GM12878 (cell line): ENCODE measurements at regions not wholly inside any gene's neighbourhood (a gene's known extent, or its start where the extent isn't known, plus 50 kb on each side); places are given as distances from the start of the nearest gene placed in this dataset.

Experiments
- ATAC-seq: fragments of 200-7000 bp; cut with Tn5 transposase; 3 replicates; pipeline ENCODE4 v1.9.1; 2020; ENCODE audit warnings: mild to moderate bottlenecking, moderate library complexity
- BruUV-seq: library from RNA; stranded (reverse); fragments of 400-500 nt; replicated peaks from 2 replicates; lab custom pipeline; 2021; lab: Mats Ljungman, UMichigan
- CTCF ChIA-PET: fragments of 300-600 bp; sonication (Branson Sonifier 250); formaldehyde crosslinking; extraction: SDS; loops from one replicate; lab custom pipeline; 2021; ENCODE audit warnings: inconsistent platforms; lab: Yijun Ruan, JAX
- POLR2A ChIA-PET: fragments of 350-600 bp; formaldehyde crosslinking; extraction: SDS; loops from one replicate; lab custom pipeline; 2021; ENCODE audit warnings: inconsistent platforms; lab: Charles Lee
- RAD21 ChIA-PET: fragments of 300-600 bp; sonication (Branson Sonifier 250); formaldehyde crosslinking; loops from one replicate; lab custom pipeline; 2023; ENCODE audit warnings: antibody characterized with exemption; ENCODE audit not compliant: unreplicated experiment; lab: Charles Lee
- SMC1A ChIA-PET: fragments of 300-600 bp; sonication (Branson Sonifier 250); formaldehyde crosslinking; loops from one replicate; lab custom pipeline; 2023; ENCODE audit not compliant: unreplicated experiment, uncharacterized antibody; lab: Charles Lee
- DNase-seq: peaks from one replicate; pipeline ENCODE4 v3.0.0-alpha.2; 2011; ENCODE audit warnings: low read depth, low spot score
- FAIRE-seq: peaks from 3 replicates; lab custom pipeline; 2011; peaks lifted over from hg19 to GRCh38; lab: Jason Lieb, UNC
- H2AFZ ChIP-seq: 2 replicates; pipeline ENCODE4 v1.6.0; 2011; ENCODE audit warnings: low read depth, low read length, control low read depth; ENCODE audit not compliant: control insufficient read depth
- H3K27ac ChIP-seq: 2 replicates; pipeline ENCODE4 v1.5.1; 2011; ENCODE audit warnings: control low read depth; ENCODE audit not compliant: control insufficient read depth, insufficient read depth
- H3K27me3 ChIP-seq, 2 experiments: replicated peaks in 1 of 2; 2 replicates each; pipeline versions ENCODE4 v1.6.0 to v1.6.1; 2011; ENCODE audit warnings: low read length in 1 of 2; ENCODE audit not compliant: control insufficient read depth in 2 of 2, insufficient read depth in 2 of 2
- H3K36me3 ChIP-seq, 2 experiments: 2 replicates each; pipeline ENCODE4 v1.5.1; 2011; ENCODE audit warnings: low read length in 1 of 2; ENCODE audit not compliant: control insufficient read depth in 2 of 2, insufficient read depth in 2 of 2
- H3K4me1 ChIP-seq: 2 replicates; pipeline ENCODE4 v1.6.1; 2011; ENCODE audit warnings: mild to moderate bottlenecking, low read length, moderate library complexity, mixed read lengths; ENCODE audit not compliant: control insufficient read depth, insufficient read depth
- H3K4me2 ChIP-seq: 2 replicates; pipeline ENCODE4 v1.6.0; 2011; ENCODE audit warnings: control low read depth; ENCODE audit not compliant: control insufficient read depth, insufficient read depth
- H3K4me3 ChIP-seq: fragments of 200-600 bp; sonication (generic); 2 replicates; pipeline ENCODE4 v1.5.1; 2016
- H3K79me2 ChIP-seq: 2 replicates; pipeline ENCODE4 v1.6.0; 2011; ENCODE audit warnings: low read length; ENCODE audit not compliant: control insufficient read depth, insufficient read depth
- H3K9ac ChIP-seq: 2 replicates; pipeline ENCODE4 v1.8.0; 2011; ENCODE audit warnings: low read length, control low read depth, mixed read lengths; ENCODE audit not compliant: control insufficient read depth, insufficient read depth
- H3K9me3 ChIP-seq: replicated peaks from 3 replicates; pipeline ENCODE4 v1.5.1; 2011; ENCODE audit warnings: mild to moderate bottlenecking, low read length; ENCODE audit not compliant: control insufficient read depth, insufficient read depth
- H4K20me1 ChIP-seq: 2 replicates; pipeline ENCODE4 v1.6.0; 2011; ENCODE audit not compliant: control insufficient read depth, insufficient read depth
- CBX5 ChIP-seq: sonication (generic); IDR thresholded peaks from 2 replicates; pipeline ENCODE4 v1.6.1; 2016; ENCODE audit warnings: low read depth, moderate library complexity, mild to moderate bottlenecking, inconsistent platforms
- CEBPZ ChIP-seq: fragments of 150-350 bp; IDR thresholded peaks from 2 replicates; pipeline ENCODE4 v1.6.1; 2016; ENCODE audit warnings: low read depth, low read length
- DPF2 ChIP-seq: fragments of 450-650 bp; IDR thresholded peaks from 2 replicates; pipeline ENCODE4 v1.6.1; 2017; ENCODE audit warnings: mild to moderate bottlenecking
- EZH2 ChIP-seq: IDR thresholded peaks from 2 replicates; pipeline ENCODE4 v1.6.1; 2012; ENCODE audit warnings: low read depth, mild to moderate bottlenecking, control low read depth, inconsistent platforms, low read length, borderline replicate concordance; ENCODE audit not compliant: control insufficient read depth
- GABPA ChIP-seq: IDR thresholded peaks from 2 replicates; pipeline ENCODE4 v1.6.1; 2014; ENCODE audit warnings: antibody characterized with exemption, low read depth, mild to moderate bottlenecking, inconsistent platforms
- GATAD2B ChIP-seq: fragments of 450-650 bp; conservative IDR thresholded peaks from 2 replicates; pipeline ENCODE4 v1.6.1; 2017; ENCODE audit warnings: low read depth, mild to moderate bottlenecking, moderate library complexity
- HDAC6 ChIP-seq: fragments of 200-600 bp; sonication (generic); IDR thresholded peaks from one replicate; pipeline ENCODE4 v1.8.0; 2017; ENCODE audit warnings: antibody characterized with exemption; ENCODE audit not compliant: unreplicated experiment
- MAX ChIP-seq: IDR thresholded peaks from 2 replicates; pipeline ENCODE4 v1.6.1; 2012; ENCODE audit warnings: low read depth, low read length, improper control_type of control experiment
- MYC ChIP-seq: IDR thresholded peaks from 2 replicates; pipeline ENCODE4 v1.6.1; 2011; ENCODE audit warnings: mild to moderate bottlenecking, low read length, moderate library complexity, inconsistent platforms; ENCODE audit not compliant: insufficient read depth, insufficient replicate concordance, insufficient read length, severe bottlenecking
- NR2F1 ChIP-seq: fragments of 450-650 bp; conservative IDR thresholded peaks from 2 replicates; pipeline ENCODE4 v1.6.1; 2017; ENCODE audit warnings: mild to moderate bottlenecking
- ZSCAN29 ChIP-seq: fragments of 450-650 bp; IDR thresholded peaks from 2 replicates; pipeline ENCODE4 v1.6.1; 2017; ENCODE audit warnings: mild to moderate bottlenecking, moderate library complexity
- WGBS: methylation state at CpG from one replicate; pipeline ENCODE4 v1.1.6; 2016; ENCODE audit warnings: low lambda C conversion rate; ENCODE audit not compliant: insufficient replicate concordance, insufficient coverage; ENCODE audit errors: missing lambda C conversion rate; 5-methylcytosine and 5-hydroxymethylcytosine counted together
- in situ Hi-C: fragments of 300-500 bp; cut with MboI; formaldehyde crosslinking; loops from 9 replicates; pipeline ENCODE4 v1.14.3; 2018; ENCODE audit warnings: mixed read lengths
- intact Hi-C: fragments of 100-400 bp; cut with micrococcal nuclease; formaldehyde crosslinking; loops from one replicate; pipeline ENCODE4 v1.14.2; 2022; ENCODE audit not compliant: unreplicated experiment
- TF ChIP-seq, protein P1 (sequence below): fragments of 450-650 bp; conservative IDR thresholded peaks from 2 replicates; pipeline ENCODE4 v1.6.1; 2017; ENCODE audit warnings: mild to moderate bottlenecking, moderate library complexity

- in situ Hi-C loops, result loop anchor here (25.0 kb wide), 2 partner anchors 708 to 1033 kb away; no protein-coding TSS in a partner anchor
- BruUV-seq, result no TSS peak
Observed at GRCh38 chr10:61845196-61845949, 56.1 kb upstream of the ARID5B start.

More at GRCh38 chr10:61845196-61845949, 56.1 kb upstream of the ARID5B start:
- Histone ChIP-seq H3K4me2 (no peak overlapping the region), H4K20me1 (no peaks in the 10 kb centered on the region), H3K4me3 (no peak overlapping the region), H3K9me3 (no peaks in the 10 kb centered on the region), H3K4me1 (no peaks in the 10 kb centered on the region), H3K36me3 (no peaks in the 10 kb centered on the region), H2AFZ (no peak overlapping the region), H3K79me2 (no peaks in the 10 kb centered on the region), H3K27me3 (no peaks in the 10 kb centered on the region), H3K9ac (no peak overlapping the region), H3K27ac (no peak overlapping the region)
- 68% methylated on average over 2 of the region's 2 CpGs for WGBS
- POLR2A ChIA-PET, result no interaction called here
- TF ChIP-seq MAX (no peak), GATAD2B (no peak), NR2F1 (no peak), CBX5 (no peak), GABPA (no peak), ZSCAN29 (no peak), HDAC6 (no peak), MYC (no peak), EZH2 (no peak), CEBPZ (no peak), DPF2 (no peak)
- TF ChIP-seq, protein P1, sequence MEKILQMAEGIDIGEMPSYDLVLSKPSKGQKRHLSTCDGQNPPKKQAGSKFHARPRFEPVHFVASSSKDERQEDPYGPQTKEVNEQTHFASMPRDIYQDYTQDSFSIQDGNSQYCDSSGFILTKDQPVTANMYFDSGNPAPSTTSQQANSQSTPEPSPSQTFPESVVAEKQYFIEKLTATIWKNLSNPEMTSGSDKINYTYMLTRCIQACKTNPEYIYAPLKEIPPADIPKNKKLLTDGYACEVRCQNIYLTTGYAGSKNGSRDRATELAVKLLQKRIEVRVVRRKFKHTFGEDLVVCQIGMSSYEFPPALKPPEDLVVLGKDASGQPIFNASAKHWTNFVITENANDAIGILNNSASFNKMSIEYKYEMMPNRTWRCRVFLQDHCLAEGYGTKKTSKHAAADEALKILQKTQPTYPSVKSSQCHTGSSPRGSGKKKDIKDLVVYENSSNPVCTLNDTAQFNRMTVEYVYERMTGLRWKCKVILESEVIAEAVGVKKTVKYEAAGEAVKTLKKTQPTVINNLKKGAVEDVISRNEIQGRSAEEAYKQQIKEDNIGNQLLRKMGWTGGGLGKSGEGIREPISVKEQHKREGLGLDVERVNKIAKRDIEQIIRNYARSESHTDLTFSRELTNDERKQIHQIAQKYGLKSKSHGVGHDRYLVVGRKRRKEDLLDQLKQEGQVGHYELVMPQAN, result no peak
- RAD21 ChIA-PET, result interaction anchor here (0.6 kb wide), 1 partner anchor 357 kb away, joined by 3 read pairs; no protein-coding TSS in a partner anchor
- SMC1A ChIA-PET, result interaction anchor here (1.5 kb wide), 1 partner anchor 23 kb away, joined by 3 read pairs; no protein-coding TSS in a partner anchor
- ATAC-seq, result no peak
- intact Hi-C loops, result no loop called here
- CTCF ChIA-PET, result no interaction called here
- no peak for DNase-seq
- FAIRE-seq, result no peak
